DOHH2 (cell line): ENCODE measurements at regions not wholly inside any gene's neighbourhood (a gene's known extent, or its start where the extent isn't known, plus 50 kb on each side); places are given as distances from the start of the nearest gene placed in this dataset.

ENCODE experiments used
- CTCF ChIP-seq: fragments of 200-600 bp; sonication (generic); IDR thresholded peaks from one replicate; pipeline ENCODE4 v1.5.1; 2014; ENCODE audit warnings: antibody characterized with exemption, mild to moderate bottlenecking, low read depth, low read length; ENCODE audit not compliant: poor library complexity, severe bottlenecking
- EZH2phosphoT487 ChIP-seq: fragments of 200-600 bp; sonication (generic); IDR thresholded peaks from 2 replicates; pipeline ENCODE4 v1.6.1; 2017; ENCODE audit warnings: borderline replicate concordance, mild to moderate bottlenecking, antibody characterized with exemption, low read length, moderate library complexity, mixed read lengths

GRCh38 chr21:18951271-18952038 is 547.9 kb upstream of the TMPRSS15 start:
- TF ChIP-seq CTCF = peak; percentile 69
- TF ChIP-seq EZH2phosphoT487 = no peak
